Heart right ventricle (tissue), 16 donors: ENCODE measurements at regions not wholly inside any gene's neighbourhood (a gene's known extent, or its start where the extent isn't known, plus 50 kb on each side); places are given as distances from the start of the nearest gene placed in this dataset.

Experiments used
- ATAC-seq, 8 donors: fragments of 200-7000 bp; cut with Tn5 transposase; one replicate each; pipeline ENCODE4 v1.9.1; 2020; ENCODE audit warnings: mild to moderate bottlenecking in 8 of 8, moderate library complexity in 8 of 8, moderate number of reproducible peaks in 1 of 8
- DNase-seq, 2 donors: peaks; one replicate each; pipeline ENCODE4 v3.0.0-alpha.2; 2020
- H3K27ac ChIP-seq, 10 donors: fragments of 200-600 bp; sonication (generic) in 2 of 10; one replicate each; pipeline versions ENCODE4 v1.5.0 to v1.8.0; 2020 to 2022; ENCODE audit warnings: mild to moderate bottlenecking in 3 of 10
- H3K27me3 ChIP-seq, 7 donors: fragments of 200-600 bp; one replicate each; pipeline ENCODE4 v1.8.0; 2021 to 2022; ENCODE audit warnings: mild to moderate bottlenecking in 2 of 7
- H3K36me3 ChIP-seq, 9 donors: fragments of 200-600 bp; sonication (generic) in 1 of 9; one replicate each; pipeline versions ENCODE4 v1.5.0 to v1.8.0; 2020 to 2022; ENCODE audit warnings: mild to moderate bottlenecking in 2 of 9
- H3K4me1 ChIP-seq, 9 donors: fragments of 200-600 bp; sonication (generic) in 1 of 9; one replicate each; pipeline versions ENCODE4 v1.5.0 to v1.8.0; 2020 to 2022; ENCODE audit warnings: mild to moderate bottlenecking in 4 of 9
- H3K4me3 ChIP-seq, 10 donors: fragments of 200-600 bp; sonication (generic) in 2 of 10; one replicate each; pipeline versions ENCODE4 v1.5.0 to v1.8.0; 2020 to 2022; ENCODE audit warnings: mild to moderate bottlenecking in 7 of 10, moderate library complexity in 2 of 10
- H3K9me3 ChIP-seq, 11 donors: fragments of 200-600 bp in 10 of 11; sonication (generic) in 2 of 11; one replicate each; pipeline versions ENCODE4 v1.5.0 to v1.8.0; 2013 to 2022; ENCODE audit warnings: mild to moderate bottlenecking in 2 of 11, control low read depth in 1 of 11, moderate library complexity in 1 of 11
- CTCF ChIP-seq, 9 donors: fragments of 200-600 bp; sonication (generic) in 2 of 9; IDR thresholded peaks; one replicate each; pipeline versions ENCODE4 v1.5.0 to v1.8.0; 2021 to 2022; ENCODE audit warnings: antibody characterized with exemption in 9 of 9, mild to moderate bottlenecking in 5 of 9, moderate library complexity in 1 of 9
- WGBS, 2 donors: extraction: QIAGEN DNeasy Blood & Tissue Kit; methylation state at CpG; one replicate each; pipeline ENCODE4 v1.1.7; 2013; ENCODE audit warnings: inconsistent platforms in 1 of 2; 5-methylcytosine and 5-hydroxymethylcytosine counted together
- intact Hi-C, 10 donors: fragments of 100-400 bp; cut with DNase I; formaldehyde crosslinking; loops; one replicate each; pipeline versions ENCODE4 v1.11.1 to v1.14.2; 2022
- donor health status: Arrhythmogenic right ventricular cardiomyopathy.
- donor health status: ischemic (EF 13 %, LVEDD 7.1; RV severe dilation, severe dysfunction).
- donor health status: healthy with polysubstance abuse.
- donor health status: DM: no; HTN: yes; CAD: no.
- donor health status: DM: no; HTN: no; CAD: no.
- donor health status: ischemic (EF 25% LVEDD 6.9; RV normal size, moderate dysfunction).
- donor health status: ischemic (EF 25% LVEDD 5.7; RV mildly dilated, moderate dysfunction).
- donor health status: healthy.
- donor health status: DM: yes; HTN: yes; CAD: no.
- donor health status: Ischemic cardiomyopathy.
- donor health status: ischemic (EF 35%, LVEDD 5.7; RV mildly dilated, moderate dysfunction).
- donor health status: nonischemic (EF 11% LVEDD 7.7; RV severe dilation, severe dysfunction).
- donor health status: DM: yes; HTN: yes; CAD: no.
- donor health status: PGD.
- donor health status: ischemic (EF 29% LVEDD 5.4; RV normal size, mild dysfunction).
- donor health status: nonischemic (EF 23%, LVEDD 6.1; RV moderate dilation, normal function).

- intact Hi-C loops = no loop called here
- H3K27ac ChIP-seq = no peak overlapping the region
- peaks cover 0 to 9% (median 0%) of the 10 kb centered on the region in 11 donors for H3K9me3 ChIP-seq
- no peaks in the 10 kb centered on the region for H3K36me3 ChIP-seq
- DNase-seq (no peak), ATAC-seq (no peak)
- H3K4me3 ChIP-seq = no peak overlapping the region
- no peaks in the 10 kb centered on the region for H3K27me3 ChIP-seq
- H3K4me1 ChIP-seq = no peaks in the 10 kb centered on the region
- TF ChIP-seq CTCF (IDR thresholded peaks at IDR 0.05) = no peak
- WGBS, 2 donors = 87 to 95% methylated on average over 1 of the region's 1 CpG
These were observed 1479.8 kb upstream of the ACVR2A start for GRCh38 chr2:146365041-146365440.

- Histone ChIP-seq H3K36me3 (no peaks in the 10 kb centered on the region), H3K27ac (no peak overlapping the region), H3K4me1 (no peaks in the 10 kb centered on the region), H3K9me3 (peaks cover 0 to 13% (median 0%) of the 10 kb centered on the region in 11 donors), H3K4me3 (no peak overlapping the region), H3K27me3 (no peaks in the 10 kb centered on the region)
- WGBS, 2 donors = 60 to 70% methylated on average over 1 of the region's 1 CpG
- no peak for ATAC-seq
- intact Hi-C loops = no loop called here
- no peak for TF ChIP-seq CTCF (IDR thresholded peaks at IDR 0.05)
- no peak for DNase-seq
These were observed 1481.1 kb upstream of the ACVR2A start for GRCh38 chr2:146363731-146364130.

GRCh38 chr2:146351689-146352088, 1493.1 kb upstream of the ACVR2A start:
- no peak for TF ChIP-seq CTCF (IDR thresholded peaks at IDR 0.05)
- H3K9me3 ChIP-seq = no peaks in the 10 kb centered on the region
- DNase-seq = no peak
- no peak overlapping the region for H3K4me3 ChIP-seq
- intact Hi-C loops = no loop called here
- no peak overlapping the region for H3K27ac ChIP-seq
- ATAC-seq = no peak
- H3K27me3 ChIP-seq = no peaks in the 10 kb centered on the region
- no peaks in the 10 kb centered on the region for H3K4me1 ChIP-seq
- no peaks in the 10 kb centered on the region for H3K36me3 ChIP-seq

- no peak overlapping the region for H3K4me3 ChIP-seq
- WGBS, 2 donors = 81 to 87% methylated on average over 3 of the region's 3 CpGs
- DNase-seq = no peak
- intact Hi-C loops = no loop called here
- H3K9me3 ChIP-seq = no peaks in the 10 kb centered on the region
- no peaks in the 10 kb centered on the region for H3K36me3 ChIP-seq
- no peaks in the 10 kb centered on the region for H3K4me1 ChIP-seq
- ATAC-seq = no peak
- H3K27ac ChIP-seq = no peak overlapping the region
- no peaks in the 10 kb centered on the region for H3K27me3 ChIP-seq
- TF ChIP-seq CTCF (IDR thresholded peaks at IDR 0.05) = no peak
These were observed 1495.5 kb upstream of the ACVR2A start for GRCh38 chr2:146349334-146349733.

- H3K9me3 ChIP-seq = no peaks in the 10 kb centered on the region
These were observed 1519.9 kb upstream of the ACVR2A start for GRCh38 chr2:146324951-146325350.

More at GRCh38 chr2:146324951-146325350, 1519.9 kb upstream of the ACVR2A start:
- WGBS, 2 donors = 98 to 99% methylated on average over 2 of the region's 2 CpGs
- intact Hi-C loops = no loop called here
- Histone ChIP-seq H3K27ac (no peak overlapping the region), H3K4me3 (no peak overlapping the region), H3K4me1 (no peaks in the 10 kb centered on the region), H3K27me3 (no peaks in the 10 kb centered on the region), H3K36me3 (no peaks in the 10 kb centered on the region)
- ATAC-seq (no peak), DNase-seq (no peak)
- no peak for TF ChIP-seq CTCF (IDR thresholded peaks at IDR 0.05)
